Activated CD8-positive, alpha-beta memory T cell treated with anti-CD3 and anti-CD28 coated beads, Interleukin-2, amount 50 U/mL, for 4 hours (primary cell): ENCODE measurements at regions not wholly inside any gene's neighbourhood (a gene's known extent, or its start where the extent isn't known, plus 50 kb on each side); places are given as distances from the start of the nearest gene placed in this dataset.

Source experiments
- DNase-seq: peaks from one replicate; pipeline ENCODE4 v3.0.0-alpha.2; 2020

- DNase-seq: no peak
Measured at GRCh38 chr17:77493901-77494663, 353.3 kb downstream of the SEC14L1 start.

DNA sequence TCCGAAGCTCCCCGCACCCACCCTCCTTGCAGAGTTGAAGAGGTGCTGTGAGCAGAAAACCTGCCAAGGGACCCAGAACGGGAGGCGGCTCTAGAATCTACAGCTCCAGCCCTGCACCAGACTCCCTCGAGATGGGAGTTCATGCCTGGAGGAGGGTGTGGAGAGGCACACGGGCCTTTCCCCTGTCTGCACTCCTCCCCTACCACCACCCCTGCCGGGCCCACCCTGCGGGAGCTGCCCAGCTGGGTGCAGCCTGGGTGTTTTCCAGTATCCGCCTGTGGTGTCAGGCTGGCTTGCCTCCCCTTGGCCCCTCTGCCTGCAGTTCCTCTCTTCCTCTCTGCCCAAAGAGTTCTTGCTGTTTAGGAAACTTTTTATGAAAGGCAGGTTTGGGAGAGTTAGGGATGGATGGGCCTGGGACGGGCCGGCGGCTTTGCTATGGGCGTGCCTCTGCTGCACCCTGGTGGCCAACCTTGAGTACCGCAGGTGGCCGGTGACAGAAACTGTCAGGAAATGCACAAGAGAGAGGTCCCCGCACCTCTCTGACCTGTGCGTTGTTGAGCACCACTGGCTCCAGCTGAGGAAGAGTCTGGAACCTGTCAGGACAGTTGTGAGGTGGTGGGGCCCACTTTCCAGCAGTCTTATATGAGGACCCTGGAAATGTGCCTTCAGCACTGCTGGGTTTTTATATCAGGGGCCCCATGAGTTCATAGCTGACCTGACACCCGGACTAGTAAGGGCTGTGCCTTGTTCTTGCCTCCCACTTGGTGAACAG is 354.1 kb downstream of the SEC14L1 start:
- peak; percentile 79 for DNase-seq

DNA sequence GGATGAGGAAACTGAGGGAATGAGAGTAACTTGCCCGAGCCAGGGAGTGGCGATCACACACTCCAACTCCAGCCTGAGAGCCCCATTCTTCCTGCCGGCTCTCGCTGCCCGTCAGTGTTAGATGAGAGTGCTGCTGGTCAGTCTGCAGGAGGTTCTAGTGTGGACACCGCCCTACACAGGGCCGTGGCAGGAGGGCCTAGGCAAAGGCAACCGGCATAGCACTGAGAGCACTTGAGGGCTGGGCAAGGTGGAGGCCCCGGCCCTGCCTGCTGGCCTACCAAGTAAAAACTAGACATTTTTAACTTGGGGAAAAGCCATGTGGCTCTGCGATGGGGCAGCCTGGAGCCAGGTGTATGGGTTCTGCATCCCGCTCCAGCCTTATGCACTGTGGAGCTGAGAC is 354.8 kb downstream of the SEC14L1 start:
- DNase-seq: no peak

DNA sequence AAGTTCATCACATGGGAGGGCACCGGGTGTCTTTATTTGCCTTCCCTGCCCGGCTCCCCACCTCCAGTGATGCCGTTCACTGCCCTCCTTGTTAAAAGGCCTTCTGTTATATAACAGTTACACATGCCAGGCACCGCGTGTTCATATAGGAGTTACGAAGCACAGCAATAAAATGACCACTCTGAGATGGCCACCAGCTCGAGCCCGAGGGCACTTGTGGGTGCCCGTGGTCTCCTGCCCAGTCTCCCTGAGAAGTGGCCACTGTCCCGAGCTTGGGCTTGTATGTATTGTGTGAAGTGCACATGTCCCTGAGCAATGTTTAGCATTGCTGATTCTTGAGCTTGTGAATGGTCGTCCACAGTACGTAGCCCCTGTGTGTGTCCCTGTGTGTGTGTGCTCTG is 355.6 kb downstream of the SEC14L1 start:
- DNase-seq: no peak

GRCh38 chr17:77496831-77497577 is 356.2 kb downstream of the SEC14L1 start:
- no peak for DNase-seq

GRCh38 chr17:77497578-77497934 is 356.8 kb downstream of the SEC14L1 start:
- DNase-seq: no peak

GRCh38 chr17:77498091-77498741 is 357.4 kb downstream of the SEC14L1 start:
- DNase-seq: no peak

DNA sequence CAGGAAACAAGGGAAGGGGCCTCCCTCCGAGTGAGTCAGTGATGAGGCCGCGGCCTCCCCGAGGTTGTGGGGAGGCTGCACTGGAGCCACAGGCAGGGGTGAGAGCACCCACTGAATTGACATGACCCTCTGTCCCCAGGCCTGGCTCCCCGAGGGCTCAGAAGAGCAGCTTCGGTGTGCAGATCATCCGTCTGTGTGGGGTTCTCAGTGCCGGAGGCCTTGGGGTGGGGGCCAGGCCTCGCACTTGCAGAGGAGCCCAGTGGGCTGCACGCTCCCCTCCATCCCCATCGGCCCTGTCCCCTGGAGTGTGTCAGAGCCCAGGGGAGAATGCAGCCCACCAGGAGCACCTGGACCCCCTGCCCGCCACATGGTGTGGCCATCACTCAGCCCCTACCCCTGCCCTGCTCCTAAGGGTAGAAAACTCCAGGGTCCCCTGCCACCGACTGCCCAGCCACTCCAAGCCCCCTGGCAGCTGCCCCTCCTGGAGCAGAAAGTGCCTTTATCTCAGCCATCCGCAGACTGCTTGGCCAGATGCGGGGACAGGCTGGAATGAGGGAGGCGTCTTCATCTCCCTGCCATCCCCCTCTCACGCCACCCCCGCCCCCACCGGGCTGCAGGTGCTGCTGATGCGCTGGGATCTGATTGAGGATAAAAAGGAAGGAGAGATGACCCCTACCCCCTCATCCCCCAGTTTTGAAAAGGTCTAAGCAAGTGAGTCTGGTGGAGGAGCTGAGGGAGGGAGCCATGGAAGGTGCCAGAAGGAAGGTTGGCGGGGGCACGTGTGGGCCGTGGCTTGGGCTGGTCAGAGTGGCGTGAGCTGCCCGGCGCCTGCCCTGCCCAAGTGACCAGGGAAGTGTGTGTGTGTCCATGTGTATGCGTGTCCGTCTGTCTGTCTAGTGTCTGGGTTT is 358.3 kb downstream of the SEC14L1 start:
- peak; percentile 13 for DNase-seq

DNA sequence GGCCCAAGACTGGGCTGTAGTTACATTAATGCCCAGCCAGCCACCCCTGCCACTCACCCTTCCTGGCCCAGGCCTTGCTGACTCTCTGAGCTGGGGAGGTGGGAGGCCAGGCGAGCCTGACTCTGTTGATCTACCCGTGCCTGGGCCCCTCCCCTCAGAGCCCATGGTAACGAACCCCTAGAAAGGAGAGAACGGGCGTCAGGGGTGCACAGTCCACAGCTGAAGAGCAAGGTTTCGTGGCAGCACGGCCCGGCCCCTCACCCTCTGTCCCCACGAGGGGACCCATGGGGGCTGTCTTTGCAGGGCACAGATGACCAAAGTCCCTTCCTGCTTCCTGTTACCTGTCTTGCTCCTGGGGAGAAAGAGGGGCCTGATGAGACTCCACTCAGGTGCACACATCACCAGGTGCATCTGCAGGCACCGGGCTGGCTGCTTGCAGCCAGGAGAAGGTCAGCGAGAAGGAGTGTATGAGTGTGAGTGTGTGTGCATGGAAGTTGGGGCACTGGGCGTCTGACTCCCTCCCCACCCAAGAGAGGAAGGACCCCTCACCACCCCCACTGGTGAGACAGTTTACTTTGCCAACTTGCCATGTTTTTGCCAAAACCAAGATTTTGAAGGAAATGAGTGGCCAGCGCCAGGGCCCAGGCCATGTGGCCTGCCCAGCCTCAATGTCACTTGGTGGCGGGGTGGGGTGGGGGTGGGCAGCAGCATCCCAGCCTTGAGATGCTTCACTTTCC is 359.1 kb downstream of the SEC14L1 start:
- DNase-seq: no peak

DNA sequence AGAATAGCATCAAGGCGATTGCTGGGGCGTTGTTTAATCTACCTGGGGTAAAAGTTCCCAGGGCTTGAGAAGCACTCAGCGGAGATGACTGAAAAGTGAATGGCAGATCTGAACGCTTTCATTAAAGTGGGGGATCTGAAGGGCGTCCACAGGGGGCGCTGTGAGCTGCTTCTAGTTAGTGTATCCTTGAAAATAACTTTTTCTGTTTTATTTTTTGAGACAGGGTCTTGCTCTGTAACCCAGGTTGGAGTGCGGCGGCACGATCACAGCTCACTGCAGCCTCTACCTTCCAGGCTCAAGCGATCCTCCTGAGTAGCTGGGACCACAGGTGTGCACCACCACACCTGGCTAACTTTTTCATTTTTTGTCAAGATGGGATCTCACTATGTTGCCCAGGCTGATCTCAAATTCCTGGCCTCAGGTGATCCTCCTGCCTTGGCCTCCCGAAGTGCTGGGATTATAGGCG is 360.4 kb downstream of the SEC14L1 start:
- DNase-seq: no peak

DNA sequence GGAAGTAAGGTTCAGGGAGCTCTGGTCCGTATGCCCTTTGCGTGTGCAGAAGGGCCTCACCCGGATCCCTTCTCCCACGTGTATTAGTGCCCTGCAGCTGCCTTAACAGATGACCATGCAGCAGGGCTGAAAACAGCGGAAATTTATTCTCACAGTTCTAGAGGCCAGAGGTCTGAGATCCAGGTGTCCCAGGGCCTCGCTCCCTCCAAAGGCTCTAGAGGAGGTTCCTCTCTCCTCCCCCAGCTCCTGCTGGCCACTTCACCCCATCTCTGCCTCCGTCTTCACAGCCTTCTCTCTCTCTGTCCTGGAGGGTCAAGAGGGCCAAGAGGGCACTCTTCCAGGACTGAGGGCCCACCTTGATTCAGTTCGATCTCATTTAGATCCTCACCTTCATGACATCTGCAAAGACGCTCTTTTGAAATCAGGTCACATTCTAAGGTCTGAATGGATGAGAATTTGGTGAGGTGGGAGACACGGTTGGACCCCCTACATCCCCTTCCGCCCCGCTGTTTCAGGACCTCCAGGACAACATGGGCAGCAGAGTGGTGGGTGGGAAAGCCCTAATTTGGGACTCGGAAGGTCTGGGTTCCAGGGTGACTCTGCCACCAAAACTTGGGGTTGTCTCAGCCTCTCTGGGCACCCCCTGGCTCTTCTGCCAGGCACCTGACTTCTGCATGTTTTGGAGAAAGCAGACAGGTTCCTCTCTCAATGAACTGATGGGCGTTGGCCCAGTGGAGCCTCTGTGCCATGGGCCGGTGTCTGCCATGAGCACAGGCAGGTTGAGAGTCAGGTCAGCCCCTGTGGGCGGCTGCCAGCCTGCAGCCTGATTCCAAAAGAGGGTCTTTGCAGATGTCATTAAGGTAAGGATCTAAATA is 361.2 kb downstream of the SEC14L1 start:
- DNase-seq: no peak

DNA sequence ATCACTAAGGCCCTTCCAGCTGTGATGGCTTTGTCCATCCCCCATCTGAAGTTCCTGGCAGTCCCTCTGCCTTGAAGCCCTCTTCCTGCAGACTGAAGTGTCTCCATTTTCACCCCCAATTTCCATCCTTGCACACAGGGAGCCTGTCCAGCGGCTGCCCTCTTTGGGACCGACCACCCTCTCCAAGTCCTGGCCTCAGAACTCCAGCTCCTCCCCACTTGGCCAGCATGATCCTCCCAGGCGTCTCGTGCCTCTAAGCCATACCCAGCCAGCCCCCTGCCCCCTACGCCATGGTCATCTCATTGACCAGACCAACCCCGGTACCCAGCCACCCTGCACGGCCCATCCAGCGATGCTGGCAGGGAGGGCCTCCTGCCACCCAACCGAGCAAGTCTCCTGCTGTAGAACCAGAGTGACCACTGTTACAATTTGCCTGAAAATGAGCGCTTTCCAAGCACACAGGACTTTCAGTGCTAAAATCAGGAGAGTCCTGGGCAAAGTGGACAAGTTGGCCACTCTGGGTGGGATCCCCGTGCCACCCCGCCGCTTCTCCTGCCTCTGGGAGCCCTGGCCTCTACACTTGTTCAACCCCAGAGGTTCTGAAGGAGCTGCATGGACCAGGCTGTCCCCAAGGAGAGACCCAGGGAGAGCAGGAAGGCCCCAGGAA is 362.0 kb downstream of the SEC14L1 start:
- DNase-seq: no peak

DNA sequence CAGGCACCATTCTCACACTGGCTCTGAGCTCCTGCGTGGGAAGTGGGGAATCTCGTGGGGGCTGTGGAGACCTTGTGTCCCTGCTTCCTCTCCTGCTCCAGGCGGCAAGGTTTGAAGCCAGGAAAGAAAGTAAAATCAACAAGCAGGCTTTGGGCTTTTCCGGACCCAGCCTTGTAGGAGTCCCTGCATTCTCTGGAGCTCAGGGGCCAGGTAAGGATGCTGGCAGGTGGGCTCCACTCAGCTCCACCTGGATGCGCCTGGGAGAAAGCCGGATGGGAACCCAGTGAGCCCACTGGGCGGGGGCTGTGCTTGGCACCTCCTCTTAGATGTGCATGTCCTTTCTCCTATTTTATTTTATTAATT is 362.5 kb downstream of the SEC14L1 start:
- no peak for DNase-seq

DNA sequence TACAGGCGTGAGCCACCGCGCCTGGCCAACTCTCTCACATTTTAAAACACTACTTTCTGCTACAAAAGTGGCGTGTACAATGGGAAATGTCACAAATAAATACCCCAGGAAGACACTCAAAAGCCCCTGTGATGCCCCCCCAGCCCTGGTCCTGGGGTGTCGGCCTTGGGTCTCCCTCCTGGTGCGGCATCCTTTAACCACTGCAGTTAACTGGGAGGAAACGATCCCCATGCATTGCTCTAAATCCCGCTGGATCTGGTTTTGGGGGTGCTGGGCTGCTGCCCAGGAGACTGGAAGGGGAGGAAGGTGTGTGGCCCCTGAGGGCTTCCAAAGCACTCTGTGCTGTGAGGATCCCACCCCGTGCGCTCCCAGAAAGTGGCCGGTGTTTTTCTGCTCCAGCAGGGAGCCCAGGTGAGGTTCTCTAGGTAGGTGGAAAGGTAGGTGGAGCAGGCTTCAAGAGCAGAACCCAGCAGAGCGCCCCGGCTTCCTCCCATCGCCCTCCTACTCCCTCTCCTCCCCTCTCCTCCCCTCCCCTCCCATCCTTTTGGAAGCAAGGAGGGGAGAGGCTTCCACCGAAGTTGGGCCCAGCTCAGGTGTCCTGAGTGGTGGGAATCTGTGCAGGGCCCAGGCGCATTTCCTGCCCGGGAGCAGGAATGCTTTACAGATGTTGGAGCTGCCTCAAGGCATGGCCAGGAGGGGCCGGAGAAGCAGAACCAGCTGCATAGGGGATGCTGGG is 363.3 kb downstream of the SEC14L1 start:
- DNase-seq: no peak

GRCh38 chr17:77504652-77505155 is 363.9 kb downstream of the SEC14L1 start:
- no peak for DNase-seq

- no peak for DNase-seq
Measured at GRCh38 chr17:77505181-77505639, 364.4 kb downstream of the SEC14L1 start.

- DNase-seq: no peak
Measured at GRCh38 chr17:77506371-77506991, 365.7 kb downstream of the SEC14L1 start.
